ENCODE measurements at regions not wholly inside any gene's neighbourhood (a gene's known extent, or its start where the extent isn't known, plus 50 kb on each side); places are given as distances from the start of the nearest gene placed in this dataset.

- Histone ChIP-seq H3K27me3 (ENCODE audit: control insufficient read depth, insufficient read depth, low read length) (no peaks in the 10 kb centered on the region), H3K27ac (ENCODE audit: low read depth, low read length) (no peak overlapping the region), H3K36me3 (ENCODE audit: control insufficient read depth, insufficient read depth, low read length) (no peaks in the 10 kb centered on the region), H3K9ac (ENCODE audit: low read depth, low read length) (no peak overlapping the region), H3K4me3 (ENCODE audit: low read depth, low read length) (no peak overlapping the region), H3K4me1 (ENCODE audit: control insufficient read depth, insufficient read depth, low read length) (no peaks in the 10 kb centered on the region), H3K9me3 (ENCODE audit: control insufficient read depth, insufficient read depth, low read length) (no peaks in the 10 kb centered on the region)
Observed at GRCh38 chr13:65921933-65922332, 1308.2 kb downstream of the PCDH9 start.

- Histone ChIP-seq H3K27me3 (ENCODE audit: control insufficient read depth, insufficient read depth, low read length) (no peaks in the 10 kb centered on the region), H3K27ac (ENCODE audit: low read depth, low read length) (no peak overlapping the region), H3K9me3 (ENCODE audit: control insufficient read depth, insufficient read depth, low read length) (no peaks in the 10 kb centered on the region), H3K4me1 (ENCODE audit: control insufficient read depth, insufficient read depth, low read length) (no peaks in the 10 kb centered on the region), H3K9ac (ENCODE audit: low read depth, low read length) (no peak overlapping the region), H3K4me3 (ENCODE audit: low read depth, low read length) (no peak overlapping the region), H3K36me3 (ENCODE audit: control insufficient read depth, insufficient read depth, low read length) (no peaks in the 10 kb centered on the region)
Observed at GRCh38 chr13:65917731-65918130, 1312.4 kb downstream of the PCDH9 start.

GRCh38 chr13:65915195-65915594 lies 1314.9 kb downstream of the PCDH9 start:
- Histone ChIP-seq H3K9ac (ENCODE audit: low read depth, low read length) (no peak overlapping the region), H3K9me3 (ENCODE audit: control insufficient read depth, insufficient read depth, low read length) (no peaks in the 10 kb centered on the region), H3K27ac (ENCODE audit: low read depth, low read length) (no peak overlapping the region), H3K36me3 (ENCODE audit: control insufficient read depth, insufficient read depth, low read length) (no peaks in the 10 kb centered on the region), H3K4me3 (ENCODE audit: low read depth, low read length) (no peak overlapping the region), H3K27me3 (ENCODE audit: control insufficient read depth, insufficient read depth, low read length) (no peaks in the 10 kb centered on the region), H3K4me1 (ENCODE audit: control insufficient read depth, insufficient read depth, low read length) (no peaks in the 10 kb centered on the region)

- Histone ChIP-seq H3K36me3 (ENCODE audit: control insufficient read depth, insufficient read depth, low read length) (no peaks in the 10 kb centered on the region), H3K4me3 (ENCODE audit: low read depth, low read length) (no peak overlapping the region), H3K9ac (ENCODE audit: low read depth, low read length) (no peak overlapping the region), H3K27me3 (ENCODE audit: control insufficient read depth, insufficient read depth, low read length) (no peaks in the 10 kb centered on the region), H3K27ac (ENCODE audit: low read depth, low read length) (no peak overlapping the region), H3K9me3 (ENCODE audit: control insufficient read depth, insufficient read depth, low read length) (no peaks in the 10 kb centered on the region), H3K4me1 (ENCODE audit: control insufficient read depth, insufficient read depth, low read length) (no peaks in the 10 kb centered on the region)
Observed at GRCh38 chr13:65914716-65915115, 1315.4 kb downstream of the PCDH9 start.

GRCh38 chr13:65913173-65913572 lies 1317.0 kb downstream of the PCDH9 start:
- no peak overlapping the region for H3K4me3 ChIP-seq (ENCODE audit: low read depth, low read length)
- no peak overlapping the region for H3K9ac ChIP-seq (ENCODE audit: low read depth, low read length)
- H3K27me3 ChIP-seq (ENCODE audit: control insufficient read depth, insufficient read depth, low read length) = no peaks in the 10 kb centered on the region
- no peaks in the 10 kb centered on the region for H3K9me3 ChIP-seq (ENCODE audit: control insufficient read depth, insufficient read depth, low read length)
- no peaks in the 10 kb centered on the region for H3K36me3 ChIP-seq (ENCODE audit: control insufficient read depth, insufficient read depth, low read length)
- no peaks in the 10 kb centered on the region for H3K4me1 ChIP-seq (ENCODE audit: control insufficient read depth, insufficient read depth, low read length)
- no peak overlapping the region for H3K27ac ChIP-seq (ENCODE audit: low read depth, low read length)

GRCh38 chr13:65912516-65912915 lies 1317.6 kb downstream of the PCDH9 start:
- H3K27me3 ChIP-seq (ENCODE audit: control insufficient read depth, insufficient read depth, low read length) = no peaks in the 10 kb centered on the region
- no peak overlapping the region for H3K9ac ChIP-seq (ENCODE audit: low read depth, low read length)
- H3K27ac ChIP-seq (ENCODE audit: low read depth, low read length) = no peak overlapping the region
- no peaks in the 10 kb centered on the region for H3K4me1 ChIP-seq (ENCODE audit: control insufficient read depth, insufficient read depth, low read length)
- H3K4me3 ChIP-seq (ENCODE audit: low read depth, low read length) = no peak overlapping the region
- no peaks in the 10 kb centered on the region for H3K9me3 ChIP-seq (ENCODE audit: control insufficient read depth, insufficient read depth, low read length)
- no peaks in the 10 kb centered on the region for H3K36me3 ChIP-seq (ENCODE audit: control insufficient read depth, insufficient read depth, low read length)

- Histone ChIP-seq H3K4me3 (ENCODE audit: low read depth, low read length) (no peak overlapping the region), H3K27me3 (ENCODE audit: control insufficient read depth, insufficient read depth, low read length) (no peaks in the 10 kb centered on the region), H3K27ac (ENCODE audit: low read depth, low read length) (no peak overlapping the region), H3K9me3 (ENCODE audit: control insufficient read depth, insufficient read depth, low read length) (no peaks in the 10 kb centered on the region), H3K9ac (ENCODE audit: low read depth, low read length) (no peak overlapping the region), H3K4me1 (ENCODE audit: control insufficient read depth, insufficient read depth, low read length) (no peaks in the 10 kb centered on the region), H3K36me3 (ENCODE audit: control insufficient read depth, insufficient read depth, low read length) (no peaks in the 10 kb centered on the region)
Observed at GRCh38 chr13:65911546-65912193, 1318.5 kb downstream of the PCDH9 start.

GRCh38 chr13:65909501-65909900 lies 1320.6 kb downstream of the PCDH9 start:
- no peaks in the 10 kb centered on the region for H3K4me1 ChIP-seq (ENCODE audit: control insufficient read depth, insufficient read depth, low read length)
- H3K9me3 ChIP-seq (ENCODE audit: control insufficient read depth, insufficient read depth, low read length) = no peaks in the 10 kb centered on the region
- no peaks in the 10 kb centered on the region for H3K36me3 ChIP-seq (ENCODE audit: control insufficient read depth, insufficient read depth, low read length)
- H3K4me3 ChIP-seq (ENCODE audit: low read depth, low read length) = no peak overlapping the region
- no peak overlapping the region for H3K9ac ChIP-seq (ENCODE audit: low read depth, low read length)
- H3K27ac ChIP-seq (ENCODE audit: low read depth, low read length) = no peak overlapping the region
- H3K27me3 ChIP-seq (ENCODE audit: control insufficient read depth, insufficient read depth, low read length) = no peaks in the 10 kb centered on the region

- Histone ChIP-seq H3K4me3 (ENCODE audit: low read depth, low read length) (no peak overlapping the region), H3K27me3 (ENCODE audit: control insufficient read depth, insufficient read depth, low read length) (no peaks in the 10 kb centered on the region), H3K36me3 (ENCODE audit: control insufficient read depth, insufficient read depth, low read length) (no peaks in the 10 kb centered on the region), H3K4me1 (ENCODE audit: control insufficient read depth, insufficient read depth, low read length) (no peaks in the 10 kb centered on the region), H3K9me3 (ENCODE audit: control insufficient read depth, insufficient read depth, low read length) (no peaks in the 10 kb centered on the region), H3K27ac (ENCODE audit: low read depth, low read length) (no peak overlapping the region), H3K9ac (ENCODE audit: low read depth, low read length) (no peak overlapping the region)
Observed at GRCh38 chr13:65907666-65908525, 1322.2 kb downstream of the PCDH9 start.

GRCh38 chr13:65901723-65902122 lies 1328.4 kb downstream of the PCDH9 start:
- Histone ChIP-seq H3K4me3 (ENCODE audit: low read depth, low read length) (no peak overlapping the region), H3K9ac (ENCODE audit: low read depth, low read length) (no peak overlapping the region), H3K4me1 (ENCODE audit: control insufficient read depth, insufficient read depth, low read length) (0 out of 2 replicates have a peak, but pooled peaks cover 3% of the 10 kb centered on the region), H3K27me3 (ENCODE audit: control insufficient read depth, insufficient read depth, low read length) (no peaks in the 10 kb centered on the region), H3K36me3 (ENCODE audit: control insufficient read depth, insufficient read depth, low read length) (no peaks in the 10 kb centered on the region), H3K27ac (ENCODE audit: low read depth, low read length) (no peak overlapping the region), H3K9me3 (ENCODE audit: control insufficient read depth, insufficient read depth, low read length) (no peaks in the 10 kb centered on the region)

GRCh38 chr13:65894049-65894448 lies 1336.1 kb downstream of the PCDH9 start:
- Histone ChIP-seq H3K4me3 (ENCODE audit: low read depth, low read length) (no peak overlapping the region), H3K9ac (ENCODE audit: low read depth, low read length) (no peak overlapping the region), H3K4me1 (ENCODE audit: control insufficient read depth, insufficient read depth, low read length) (peaks cover 2% of the 10 kb centered on the region; the same call in 1 of the 2 replicates), H3K36me3 (ENCODE audit: control insufficient read depth, insufficient read depth, low read length) (no peaks in the 10 kb centered on the region), H3K9me3 (ENCODE audit: control insufficient read depth, insufficient read depth, low read length) (no peaks in the 10 kb centered on the region), H3K27me3 (ENCODE audit: control insufficient read depth, insufficient read depth, low read length) (no peaks in the 10 kb centered on the region), H3K27ac (ENCODE audit: low read depth, low read length) (no peak overlapping the region)
